H7 (cell line): ENCODE measurements at regions not wholly inside any gene's neighbourhood (a gene's known extent, or its start where the extent isn't known, plus 50 kb on each side); places are given as distances from the start of the nearest gene placed in this dataset.
A peak's percentile ranks its signal among the peaks of the same experiment; 100 is the strongest.

Experiments used
- DNase-seq: peaks from one replicate; pipeline ENCODE4 v3.0.0; 2012
- H3K27me3 ChIP-seq: 2 replicates; pipeline ENCODE4 v1.6.0; 2011; ENCODE audit warnings: mild to moderate bottlenecking, low read length; ENCODE audit not compliant: control insufficient read depth, insufficient read depth
- H3K36me3 ChIP-seq: replicated peaks from 2 replicates; pipeline ENCODE4 v1.5.1; 2011; ENCODE audit warnings: low read length; ENCODE audit not compliant: control insufficient read depth, insufficient read depth
- H3K4me3 ChIP-seq: 2 replicates; pipeline ENCODE4 v1.5.1; 2011; ENCODE audit warnings: low read depth, mild to moderate bottlenecking, control low read depth, low read length, moderate library complexity; ENCODE audit not compliant: insufficient read depth

DNA sequence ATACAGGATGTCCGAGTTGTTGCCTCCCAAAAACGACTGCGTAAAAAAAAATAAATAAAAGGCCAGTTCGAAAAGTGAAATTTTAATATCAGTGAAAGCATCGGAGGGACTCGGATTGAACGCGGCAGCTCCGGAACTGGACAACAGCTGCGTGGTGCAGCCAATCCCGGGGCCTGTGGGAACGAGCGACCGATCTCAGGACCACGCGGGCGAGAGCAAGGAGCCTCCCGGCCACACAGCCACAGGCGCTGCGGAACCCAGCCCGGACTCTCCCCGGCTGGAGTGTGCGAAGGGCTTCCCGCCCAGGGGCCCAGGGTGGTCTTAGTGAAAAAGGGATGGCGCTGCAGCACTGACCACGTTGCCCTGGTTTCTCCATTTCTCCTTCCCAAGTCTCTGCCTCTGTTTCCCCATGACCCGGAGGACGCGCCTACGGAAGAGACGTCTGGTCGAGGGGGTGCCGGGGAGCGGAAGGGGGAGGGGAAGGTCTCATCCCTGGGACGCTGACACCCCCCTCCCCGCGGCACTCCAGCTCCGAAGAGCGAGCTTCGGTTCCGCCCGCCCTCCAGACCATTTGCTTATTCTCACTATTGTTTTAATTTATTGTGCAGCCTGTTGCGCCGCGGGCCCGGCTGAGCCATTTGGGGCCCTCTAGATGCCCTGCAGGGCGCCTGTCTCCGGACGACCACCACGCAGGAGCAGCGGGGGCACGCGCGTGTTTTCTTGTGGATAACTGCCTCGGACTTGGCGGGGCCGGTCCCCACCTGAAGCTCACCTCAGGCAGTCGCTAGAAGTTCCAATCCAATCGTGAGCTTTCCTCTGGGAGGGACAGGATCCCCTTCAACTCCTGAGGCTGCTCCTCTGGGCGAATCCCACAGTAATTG, 303.0 kb downstream of the PARP8 start:
- H3K36me3 ChIP-seq, result no peaks in the 10 kb centered on the region
- peak overlapping the region; percentile 54 for H3K4me3 ChIP-seq
- peak; percentile 75 for DNase-seq
- peaks cover 76% of the 10 kb centered on the region for H3K27me3 ChIP-seq

DNA sequence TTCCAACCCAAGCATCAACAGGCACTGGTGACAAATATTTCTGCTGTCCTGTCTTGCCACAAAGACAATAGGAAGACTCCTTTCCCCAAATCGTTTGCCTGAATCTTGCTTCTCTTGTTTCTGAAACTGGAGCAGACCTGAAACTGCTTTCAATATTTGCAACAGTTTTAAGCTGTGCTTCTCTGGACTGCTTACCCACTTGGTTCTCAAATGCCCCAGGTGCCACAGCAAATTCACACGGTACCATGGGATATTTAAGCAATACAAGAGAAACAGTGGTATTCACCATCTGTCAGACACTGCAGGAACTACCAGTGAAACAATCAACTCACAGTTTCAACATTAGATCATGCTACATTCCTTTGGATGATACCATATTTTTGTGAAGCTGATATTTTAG, 309.4 kb downstream of the PARP8 start:
- no peak for DNase-seq

DNA sequence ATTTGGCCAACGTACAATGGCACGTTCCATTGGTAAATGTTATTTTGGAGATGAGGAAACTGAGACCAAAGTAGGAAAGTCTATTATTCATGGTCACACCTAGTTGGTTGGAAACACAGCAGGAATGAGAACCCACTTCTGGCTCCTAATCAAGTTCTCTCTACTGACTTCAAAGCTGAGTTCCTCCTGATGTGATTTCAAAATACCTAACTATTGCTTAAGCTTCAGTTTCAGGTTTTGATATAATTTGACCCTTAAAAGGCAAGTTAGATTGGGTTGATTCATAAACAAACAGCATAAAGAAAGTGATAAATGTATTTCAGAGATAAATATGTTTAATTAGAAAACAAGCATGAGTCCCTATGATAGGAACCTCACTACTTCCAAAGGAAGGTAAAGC, 312.5 kb downstream of the PARP8 start:
- DNase-seq, result no peak
- Histone ChIP-seq H3K27me3 (no peaks in the 10 kb centered on the region), H3K36me3 (no peaks in the 10 kb centered on the region), H3K4me3 (no peak overlapping the region)

More for the DNA sequence above, 309.4 kb downstream of the PARP8 start:
- Histone ChIP-seq H3K36me3 (no peaks in the 10 kb centered on the region), H3K4me3 (no peak overlapping the region), H3K27me3 (peaks cover 12% of the 10 kb centered on the region)

DNA sequence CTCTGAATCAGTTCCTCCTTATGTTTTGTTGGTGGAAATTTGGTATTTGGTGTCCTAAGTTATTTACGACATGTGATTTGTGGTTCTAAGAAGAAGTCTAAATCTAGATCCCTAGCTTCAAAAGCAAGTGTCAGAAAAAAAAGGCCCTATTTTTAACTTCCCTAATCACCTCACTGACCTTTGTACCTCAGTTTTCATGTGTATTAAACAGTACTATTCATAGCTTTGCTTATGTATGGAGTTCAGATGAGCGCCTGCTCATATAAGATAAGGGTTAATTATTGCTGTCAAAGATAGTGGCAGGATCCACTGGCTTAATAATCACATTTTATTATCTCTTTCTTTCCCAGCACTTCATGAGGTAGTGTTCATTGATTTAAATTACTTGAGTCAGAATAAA, 318.2 kb downstream of the PARP8 start:
- DNase-seq, result no peak
- H3K36me3 ChIP-seq, result no peaks in the 10 kb centered on the region
- no peak overlapping the region for H3K4me3 ChIP-seq
- H3K27me3 ChIP-seq, result no peaks in the 10 kb centered on the region

DNA sequence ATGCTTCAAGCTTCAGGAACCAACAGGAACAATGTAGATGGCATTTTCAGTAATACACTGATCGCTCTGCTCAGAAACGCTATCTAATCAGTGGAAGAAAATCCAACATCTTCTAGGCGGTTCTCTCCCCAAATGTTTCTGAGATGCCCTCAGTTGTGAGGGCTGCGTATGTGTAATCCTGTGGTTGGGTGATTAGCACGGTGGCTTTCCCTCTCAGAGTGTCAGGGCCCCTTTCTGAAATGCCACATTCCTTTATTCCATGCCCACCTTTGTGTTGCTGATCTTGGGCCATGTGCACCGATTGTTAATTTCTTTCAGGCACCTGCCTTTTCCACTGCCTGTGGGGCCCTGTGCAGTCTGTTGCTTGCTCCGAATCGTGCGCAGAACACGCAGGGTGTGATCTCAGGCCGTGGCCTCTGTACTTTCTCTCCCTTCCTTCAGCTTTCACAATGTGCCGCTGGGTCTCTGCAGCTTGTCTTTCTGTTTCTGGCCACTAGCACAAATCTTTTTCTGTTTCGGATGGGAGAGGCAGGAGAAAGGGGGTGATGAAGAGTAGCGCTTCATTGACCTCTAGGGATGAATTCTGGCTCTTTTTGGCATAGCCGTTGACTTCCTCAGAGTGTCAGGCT, 324.0 kb downstream of the PARP8 start:
- Histone ChIP-seq H3K27me3 (no peaks in the 10 kb centered on the region), H3K36me3 (no peaks in the 10 kb centered on the region), H3K4me3 (no peak overlapping the region)
- no peak for DNase-seq

DNA sequence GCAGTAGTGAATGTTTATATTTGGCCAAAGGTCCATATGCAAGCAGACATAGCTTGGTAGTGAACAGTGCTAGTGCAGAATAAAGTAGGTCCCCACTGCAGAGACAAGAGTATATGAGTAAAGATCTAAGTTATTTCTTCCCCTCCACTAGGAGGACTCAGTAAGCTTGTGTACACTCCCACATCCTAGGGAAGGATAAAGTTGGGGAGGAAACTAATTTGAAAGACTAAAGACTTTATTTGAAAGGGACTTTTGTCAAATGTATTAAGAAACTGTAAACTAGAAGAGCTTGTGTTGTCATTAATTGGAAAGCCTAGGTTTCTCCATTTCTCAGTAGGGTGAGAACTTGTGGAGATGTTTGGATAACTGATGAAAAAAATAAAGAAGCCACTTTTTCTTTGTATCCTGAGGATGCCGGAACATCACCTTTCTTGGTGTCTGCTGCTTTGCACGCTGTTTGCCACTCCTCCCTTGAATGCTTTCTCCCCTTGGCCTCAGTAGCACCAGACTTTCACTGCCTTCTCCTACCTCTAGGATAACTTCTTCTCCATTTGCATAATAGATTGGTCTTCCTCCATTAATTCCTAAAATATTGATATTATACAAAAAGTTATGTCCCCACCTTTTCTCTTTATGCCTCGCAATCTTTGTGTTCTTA, 329.0 kb downstream of the PARP8 start:
- no peaks in the 10 kb centered on the region for H3K36me3 ChIP-seq
- peak; percentile 10 for DNase-seq
- no peaks in the 10 kb centered on the region for H3K27me3 ChIP-seq
- no peak overlapping the region for H3K4me3 ChIP-seq

DNA sequence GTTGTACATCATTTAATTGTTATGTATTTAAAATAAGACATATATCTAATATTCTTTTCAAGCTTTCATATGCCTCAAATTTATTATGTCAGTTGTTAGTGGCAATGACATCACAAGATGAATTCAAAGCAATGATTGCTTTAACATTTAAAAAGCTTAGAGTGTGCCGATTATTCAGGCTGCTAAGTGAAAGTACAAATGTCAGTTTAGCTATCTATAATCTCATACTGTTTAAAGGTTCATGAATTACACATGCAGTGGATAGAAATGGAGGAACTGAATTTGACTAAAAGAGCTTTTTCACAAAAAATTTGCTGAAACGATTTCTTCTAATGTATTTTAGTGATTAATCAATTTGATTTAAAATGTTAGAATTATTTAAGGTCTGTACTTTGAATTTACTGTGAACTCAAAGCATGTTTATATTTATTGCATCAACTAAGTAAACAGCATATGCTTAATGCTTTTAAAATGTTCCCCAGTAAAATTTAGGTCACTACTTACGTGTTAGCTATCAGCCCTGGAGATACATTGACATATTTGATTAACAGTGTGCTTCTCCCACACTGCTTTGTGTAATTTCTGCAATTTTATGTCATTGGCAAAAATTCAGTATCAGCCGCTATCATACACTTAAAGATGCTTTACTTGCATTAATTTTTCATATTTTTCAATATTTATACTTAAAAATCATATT, 334.9 kb downstream of the PARP8 start:
- Histone ChIP-seq H3K27me3 (no peaks in the 10 kb centered on the region), H3K36me3 (no peaks in the 10 kb centered on the region), H3K4me3 (no peak overlapping the region)
- no peak for DNase-seq

DNA sequence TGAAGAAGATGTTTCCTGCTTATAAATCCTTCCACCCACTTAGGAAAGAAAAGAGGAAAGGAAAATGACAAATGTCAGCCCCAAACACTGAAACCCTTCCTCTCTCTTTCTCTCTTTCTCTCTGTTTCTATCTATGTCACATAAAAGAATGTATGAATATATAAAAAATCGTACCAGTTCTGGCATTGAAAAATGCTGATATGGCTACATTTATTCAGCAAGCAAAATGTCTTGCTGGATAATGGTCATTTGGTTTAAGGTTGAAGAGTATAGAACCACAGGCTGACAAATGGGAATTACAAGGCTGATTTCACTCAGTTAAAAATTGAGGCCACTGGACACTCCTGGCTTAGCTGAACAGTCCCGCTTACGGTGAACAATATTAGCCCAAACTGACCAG, 335.9 kb downstream of the PARP8 start:
- no peak overlapping the region for H3K4me3 ChIP-seq
- H3K36me3 ChIP-seq, result no peaks in the 10 kb centered on the region
- no peak for DNase-seq
- H3K27me3 ChIP-seq, result no peaks in the 10 kb centered on the region

DNA sequence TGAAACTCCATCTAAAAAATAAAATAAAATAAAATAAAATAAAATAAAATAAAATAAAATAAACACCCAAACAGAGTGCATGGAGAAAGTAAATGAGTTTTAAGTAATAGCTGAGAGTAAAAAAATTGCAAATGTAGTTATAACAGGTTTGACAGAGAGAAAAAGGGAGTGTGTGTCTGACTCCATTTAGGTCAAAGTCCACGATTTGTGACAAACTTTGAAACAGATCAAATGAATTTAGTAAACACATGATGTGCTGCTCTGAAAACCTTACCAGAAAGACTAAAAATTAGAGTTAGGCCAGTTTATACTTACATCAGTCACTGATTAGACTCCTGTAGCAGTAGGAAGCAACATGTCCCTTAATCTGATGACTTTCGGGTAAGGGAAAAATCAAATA, 346.6 kb downstream of the PARP8 start:
- Histone ChIP-seq H3K27me3 (no peaks in the 10 kb centered on the region), H3K4me3 (no peak overlapping the region), H3K36me3 (no peaks in the 10 kb centered on the region)
- no peak for DNase-seq

DNA sequence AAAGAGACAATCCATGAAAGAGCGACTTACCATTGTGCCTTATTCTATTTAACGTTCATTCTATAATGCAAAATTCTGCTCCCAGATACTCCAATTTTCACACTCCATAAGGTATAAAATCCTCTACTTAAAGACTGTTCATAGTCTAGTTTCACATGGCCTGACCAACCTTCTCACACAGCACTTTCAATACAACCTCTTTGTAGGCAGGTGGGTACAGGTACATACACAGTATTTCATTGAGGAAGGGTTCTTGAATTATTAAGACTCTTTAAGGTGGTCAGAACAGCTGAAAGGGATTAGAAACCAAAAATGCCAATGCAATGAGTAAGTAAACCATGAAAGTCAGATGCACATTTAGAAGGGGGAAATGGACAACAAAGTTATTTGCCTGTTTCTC, 352.0 kb downstream of the PARP8 start:
- no peaks in the 10 kb centered on the region for H3K36me3 ChIP-seq
- no peaks in the 10 kb centered on the region for H3K27me3 ChIP-seq
- no peak overlapping the region for H3K4me3 ChIP-seq
- no peak for DNase-seq

DNA sequence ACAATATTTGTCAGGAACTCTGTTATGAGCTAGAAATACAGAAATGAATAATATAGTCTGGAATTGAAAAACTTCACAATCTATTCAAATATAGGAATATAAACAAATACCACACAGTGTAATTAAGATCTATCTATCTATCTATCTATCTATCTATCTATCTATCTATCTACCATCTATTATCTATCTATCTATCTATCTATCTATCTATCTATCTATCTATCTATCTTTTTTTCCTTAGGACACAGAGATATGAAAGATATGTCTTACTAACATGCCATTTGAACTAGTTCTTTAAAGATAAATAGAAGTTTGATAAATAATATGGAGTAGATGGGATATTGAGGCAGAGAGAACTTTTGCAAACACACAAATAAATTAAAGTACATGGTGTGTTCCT, 357.8 kb downstream of the PARP8 start:
- H3K4me3 ChIP-seq, result no peak overlapping the region
- DNase-seq, result no peak
- H3K36me3 ChIP-seq, result no peaks in the 10 kb centered on the region
- H3K27me3 ChIP-seq, result no peaks in the 10 kb centered on the region

DNA sequence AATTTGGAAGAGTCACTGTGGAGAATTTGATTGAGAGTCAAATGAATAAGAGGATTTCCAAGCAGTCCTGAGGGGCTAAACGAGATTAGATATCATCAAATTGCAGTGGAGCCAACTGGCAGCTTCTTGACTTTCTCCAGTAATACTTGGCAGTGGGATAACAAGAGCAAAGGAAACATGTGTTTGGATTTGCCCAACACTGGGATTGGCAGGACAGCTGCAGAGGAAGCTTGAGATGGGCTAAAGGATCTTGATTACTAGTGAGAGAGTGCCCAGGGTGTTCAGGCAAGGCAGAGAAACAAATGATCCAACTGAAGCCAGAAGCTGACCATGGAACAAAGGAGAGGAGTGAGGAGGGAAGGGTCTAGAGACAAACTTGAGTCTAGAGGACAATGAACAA, 356.0 kb upstream of the ISL1 start:
- no peak for DNase-seq
- Histone ChIP-seq H3K27me3 (no peaks in the 10 kb centered on the region), H3K36me3 (no peaks in the 10 kb centered on the region), H3K4me3 (no peak overlapping the region)

DNA sequence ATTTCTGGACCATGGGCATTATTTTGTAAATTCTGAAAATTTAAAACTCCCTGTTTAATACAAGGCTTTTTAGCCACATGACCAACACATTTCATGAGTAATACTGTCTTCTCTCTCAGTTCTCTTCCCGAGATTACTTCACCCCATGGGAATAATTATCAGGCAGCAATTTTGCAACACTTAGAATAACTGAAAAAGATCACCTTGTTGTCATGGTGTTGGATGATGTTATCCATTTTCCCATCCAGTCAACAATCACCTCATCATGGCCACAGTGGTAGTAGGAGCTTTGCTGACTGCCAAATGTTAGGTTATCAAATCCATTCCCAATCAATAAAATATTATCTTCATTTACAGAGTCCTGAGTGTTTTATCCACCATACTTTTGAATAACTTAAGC, 354.9 kb upstream of the ISL1 start:
- no peak for DNase-seq
- Histone ChIP-seq H3K4me3 (no peak overlapping the region), H3K27me3 (no peaks in the 10 kb centered on the region), H3K36me3 (no peaks in the 10 kb centered on the region)

DNA sequence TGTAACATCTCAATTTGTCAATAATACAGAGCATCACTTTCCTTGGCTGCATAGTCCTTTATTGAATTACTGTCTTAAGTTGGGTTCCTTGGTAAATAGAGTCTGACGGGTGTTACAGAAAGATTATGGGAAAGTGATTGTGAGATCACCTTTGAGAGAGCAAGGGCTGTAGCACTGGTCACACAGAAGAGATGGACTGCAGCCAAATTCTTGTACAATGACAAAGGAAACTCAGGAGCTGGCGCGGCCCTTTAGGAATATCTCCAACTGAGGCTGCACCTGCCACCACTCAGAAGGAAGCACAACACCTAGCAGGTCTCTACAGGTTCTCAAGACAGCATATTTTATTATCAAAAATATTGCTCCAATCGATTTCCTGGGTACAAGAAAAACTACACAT, 350.0 kb upstream of the ISL1 start:
- Histone ChIP-seq H3K27me3 (no peaks in the 10 kb centered on the region), H3K4me3 (no peak overlapping the region), H3K36me3 (no peaks in the 10 kb centered on the region)
- DNase-seq, result no peak
